OCI-LY7 (cell line): ENCODE measurements at regions not wholly inside any gene's neighbourhood (a gene's known extent, or its start where the extent isn't known, plus 50 kb on each side); places are given as distances from the start of the nearest gene placed in this dataset.

Source experiments
- BruUV-seq: library from RNA; stranded (reverse); fragments of 400-500 nt; replicated peaks from 2 replicates; lab custom pipeline; 2021; lab: Mats Ljungman, UMichigan
- CTCF ChIA-PET: fragments of 300-600 bp; sonication (Branson Sonifier 250); formaldehyde crosslinking; loops from one replicate; lab custom pipeline; 2022; ENCODE audit warnings: antibody characterized with exemption; ENCODE audit not compliant: unreplicated experiment; lab: Charles Lee
- POLR2A ChIA-PET: fragments of 300-600 bp; sonication (Branson Sonifier 250); formaldehyde crosslinking; loops from one replicate; lab custom pipeline; 2022; ENCODE audit warnings: antibody characterized with exemption; lab: Charles Lee
- DNase-seq: peaks from one replicate; pipeline ENCODE4 v3.0.0-alpha.2; 2015; ENCODE audit warnings: low spot score
- H2AFZ ChIP-seq: fragments of 200-600 bp; sonication (generic), shearing (Covaris generic); 2 replicates; pipeline ENCODE4 v1.6.1; 2014; ENCODE audit warnings: mild to moderate bottlenecking, antibody characterized with exemption, low read length, moderate library complexity
- H3K27ac ChIP-seq: fragments of 200-600 bp; sonication (generic); 2 replicates; pipeline ENCODE4 v1.5.1; 2014; ENCODE audit warnings: mixed run types, low read depth, mild to moderate bottlenecking, moderate library complexity, low read length, inconsistent platforms; ENCODE audit not compliant: poor library complexity, severe bottlenecking
- H3K36me3 ChIP-seq: fragments of 200-600 bp; sonication (generic); 2 replicates; pipeline ENCODE4 v1.6.1; 2014; ENCODE audit warnings: mild to moderate bottlenecking, antibody characterized with exemption, low read length, moderate library complexity, mixed read lengths; ENCODE audit not compliant: insufficient read depth
- H3K4me1 ChIP-seq: fragments of 200-600 bp; sonication (generic); 2 replicates; pipeline ENCODE4 v1.5.1; 2014; ENCODE audit warnings: mild to moderate bottlenecking, low read length; ENCODE audit not compliant: insufficient read depth, poor library complexity, severe bottlenecking
- H3K4me2 ChIP-seq: fragments of 200-600 bp; sonication (generic); 2 replicates; pipeline ENCODE4 v1.6.1; 2014; ENCODE audit warnings: mild to moderate bottlenecking, low read length
- H3K4me3 ChIP-seq: fragments of 200-600 bp; sonication (generic); 2 replicates; pipeline ENCODE4 v1.5.1; 2014; ENCODE audit warnings: mild to moderate bottlenecking, low read depth, low read length; ENCODE audit not compliant: poor library complexity, severe bottlenecking
- H3K79me2 ChIP-seq: fragments of 200-600 bp; sonication (generic); 2 replicates; pipeline ENCODE4 v1.6.1; 2016; ENCODE audit warnings: low read depth, mild to moderate bottlenecking, low read length, moderate library complexity, mixed read lengths; ENCODE audit not compliant: insufficient read depth
- H3K9me2 ChIP-seq: fragments of 200-600 bp; sonication (generic); 2 replicates; pipeline ENCODE4 v1.6.1; 2016; ENCODE audit warnings: mild to moderate bottlenecking, low read length, mixed read lengths; ENCODE audit not compliant: insufficient read depth
- H3K9me3 ChIP-seq: fragments of 200-600 bp; sonication (generic); 2 replicates; pipeline ENCODE4 v1.6.1; 2014; ENCODE audit warnings: mild to moderate bottlenecking, mixed run types, low read length, mixed read lengths
- H4K20me1 ChIP-seq: fragments of 200-600 bp; sonication (generic); 2 replicates; pipeline ENCODE4 v1.6.1; 2014; ENCODE audit warnings: mild to moderate bottlenecking, antibody characterized with exemption, low read length, moderate library complexity, mixed read lengths; ENCODE audit not compliant: insufficient read depth
- CTCF ChIP-seq: fragments of 200-600 bp; sonication (generic); conservative IDR thresholded peaks from 2 replicates; pipeline ENCODE4 v1.5.1; 2014; ENCODE audit warnings: mild to moderate bottlenecking, antibody characterized with exemption, low read length, moderate library complexity, mixed read lengths
- EZH2phosphoT487 ChIP-seq: fragments of 200-600 bp; sonication (generic); IDR thresholded peaks from 2 replicates; pipeline ENCODE4 v1.6.1; 2018; ENCODE audit warnings: low read depth, borderline replicate concordance, mild to moderate bottlenecking, mixed run types, antibody characterized with exemption, low read length, moderate library complexity, mixed read lengths
- intact Hi-C: fragments of 100-400 bp; cut with micrococcal nuclease; formaldehyde crosslinking; loops from one replicate; pipeline ENCODE4 v1.10.0; 2022; ENCODE audit not compliant: unreplicated experiment

GRCh38 chr2:147657086-147658000 lies 187.5 kb upstream of the ACVR2A start:
- DNase-seq: no peak
- Histone ChIP-seq H3K9me2 (no peaks in the 10 kb centered on the region), H4K20me1 (no peaks in the 10 kb centered on the region), H2AFZ (no peak overlapping the region), H3K9me3 (no peaks in the 10 kb centered on the region), H3K4me1 (no peaks in the 10 kb centered on the region), H3K4me2 (no peak overlapping the region), H3K4me3 (no peak overlapping the region), H3K36me3 (no peaks in the 10 kb centered on the region), H3K79me2 (no peaks in the 10 kb centered on the region), H3K27ac (no peak overlapping the region)
- TF ChIP-seq CTCF (no peak), EZH2phosphoT487 (no peak)
- CTCF ChIA-PET: no interaction called here
- POLR2A ChIA-PET: no interaction called here
- BruUV-seq: no TSS peak
- intact Hi-C loops: no loop called here

- Histone ChIP-seq H3K79me2 (no peaks in the 10 kb centered on the region), H3K4me3 (no peak overlapping the region), H3K4me1 (no peaks in the 10 kb centered on the region), H3K27ac (no peak overlapping the region), H3K4me2 (no peak overlapping the region), H3K36me3 (no peaks in the 10 kb centered on the region), H2AFZ (no peak overlapping the region), H4K20me1 (no peaks in the 10 kb centered on the region; the same call in 1 of the 2 replicates), H3K9me3 (no peaks in the 10 kb centered on the region), H3K9me2 (no peaks in the 10 kb centered on the region)
- TF ChIP-seq EZH2phosphoT487 (no peak), CTCF (no peak)
- CTCF ChIA-PET: no interaction called here
- BruUV-seq: no TSS peak
- POLR2A ChIA-PET: no interaction called here
- intact Hi-C loops: no loop called here
- DNase-seq: no peak
Observed at GRCh38 chr2:147649998-147650397, 194.8 kb upstream of the ACVR2A start.

DNA sequence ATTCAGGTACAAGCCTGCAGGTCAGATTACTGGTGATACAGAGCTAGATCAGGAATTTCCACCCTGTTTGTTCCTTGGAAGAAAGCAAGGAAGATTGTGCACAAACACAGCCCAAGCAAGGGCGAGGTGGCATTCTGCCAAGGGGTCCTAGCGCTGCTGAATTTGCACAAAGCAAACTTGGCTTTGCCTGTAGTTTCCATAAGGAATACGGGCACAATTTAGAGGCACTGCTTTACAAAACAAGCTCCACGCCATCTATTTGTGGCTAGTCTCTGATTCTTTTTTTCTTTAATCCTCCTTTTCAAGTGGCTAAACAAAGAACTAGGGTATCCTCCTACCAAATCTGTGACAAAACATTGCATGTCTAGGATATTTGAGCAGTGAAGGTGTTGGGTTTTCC lies 195.5 kb upstream of the ACVR2A start:
- POLR2A ChIA-PET: interaction anchor here (0.6 kb wide), 1 partner anchor 22 kb away, joined by 3 read pairs; no protein-coding TSS in a partner anchor
- Histone ChIP-seq H3K4me1 (no peaks in the 10 kb centered on the region), H3K9me2 (no peaks in the 10 kb centered on the region), H3K79me2 (no peaks in the 10 kb centered on the region), H3K9me3 (no peaks in the 10 kb centered on the region), H4K20me1 (no peaks in the 10 kb centered on the region; the same call in 1 of the 2 replicates), H3K4me2 (no peak overlapping the region), H3K27ac (no peak overlapping the region), H2AFZ (no peak overlapping the region), H3K36me3 (no peaks in the 10 kb centered on the region), H3K4me3 (no peak overlapping the region)
- CTCF ChIA-PET: no interaction called here
- intact Hi-C loops: no loop called here
- BruUV-seq: no TSS peak
- TF ChIP-seq CTCF: no peak
- no peak for TF ChIP-seq EZH2phosphoT487
- no peak for DNase-seq
